Activated T-helper 2 cell treated with anti-CD3 and anti-CD28 coated beads, Interferon-gamma antibody, Interleukin-2, Interleukin-4, amounts not matched to agents 10 μg/mL and 5 μg/mL and 100 μg/mL, durations not matched to agents 14 hours and 24 hours and 36 hours (primary cell): ENCODE measurements at regions not wholly inside any gene's neighbourhood (a gene's known extent, or its start where the extent isn't known, plus 50 kb on each side); places are given as distances from the start of the nearest gene placed in this dataset.
"Not testable (repeated sequence)": the region's sequence is repeated elsewhere in the genome, so short reads cannot be mapped to it uniquely, and the experiment has no call there.

Experiments used
- DNase-seq: peaks from one replicate; pipeline ENCODE4 v3.0.0; 2021; ENCODE audit warnings: low spot score
- H3K27ac Mint-ChIP-seq: one replicate; pipeline ENCODE4 v1.8.0; 2021; ENCODE audit warnings: mixed read lengths
- H3K27me3 Mint-ChIP-seq: one replicate; pipeline ENCODE4 v1.8.0; 2021; ENCODE audit warnings: low read depth, mixed read lengths
- H3K36me3 Mint-ChIP-seq: one replicate; pipeline ENCODE4 v1.8.0; 2021; ENCODE audit warnings: low read depth, mixed read lengths
- H3K4me1 Mint-ChIP-seq: one replicate; pipeline ENCODE4 v1.8.0; 2021; ENCODE audit warnings: low read depth, mixed read lengths
- H3K4me3 Mint-ChIP-seq: one replicate; pipeline ENCODE4 v1.8.0; 2021; ENCODE audit warnings: low read depth, mild to moderate bottlenecking, moderate library complexity, mixed read lengths
- H3K9me3 Mint-ChIP-seq: one replicate; pipeline ENCODE4 v1.8.0; 2021; ENCODE audit warnings: mixed read lengths
- intact Hi-C: fragments of 100-400 bp; cut with micrococcal nuclease; formaldehyde crosslinking; loops from one replicate; pipeline ENCODE4 v1.15.1; 2023

GRCh38 chrX:50967736-50968135, 57.2 kb downstream of the BMP15 start:
- H3K4me1 Mint-ChIP-seq = no peaks in the 10 kb centered on the region
- no peaks in the 10 kb centered on the region for H3K9me3 Mint-ChIP-seq
- H3K4me3 Mint-ChIP-seq = no peak overlapping the region

GRCh38 chrX:50968871-50969635, 58.5 kb downstream of the BMP15 start:
- H3K36me3 Mint-ChIP-seq, H3K4me3 Mint-ChIP-seq, H3K27ac Mint-ChIP-seq, H3K9me3 Mint-ChIP-seq, intact Hi-C loops, H3K27me3 Mint-ChIP-seq, H3K4me1 Mint-ChIP-seq, DNase-seq: not testable (repeated sequence)

More at GRCh38 chrX:50967736-50968135, 57.2 kb downstream of the BMP15 start:
- Mint-ChIP-seq H3K36me3 (no peaks in the 10 kb centered on the region), H3K27me3 (no peaks in the 10 kb centered on the region), H3K27ac (no peak overlapping the region)
- intact Hi-C loops = no loop called here
- DNase-seq = no peak

- Mint-ChIP-seq H3K9me3 (no peaks in the 10 kb centered on the region), H3K36me3 (no peaks in the 10 kb centered on the region), H3K4me1 (no peaks in the 10 kb centered on the region), H3K4me3 (no peak overlapping the region), H3K27me3 (no peaks in the 10 kb centered on the region), H3K27ac (no peak overlapping the region)
- intact Hi-C loops = no loop called here
- no peak for DNase-seq
These were observed 60.9 kb downstream of the BMP15 start for GRCh38 chrX:50971395-50971794.

- H3K4me3 Mint-ChIP-seq = no peak overlapping the region
- H3K27ac Mint-ChIP-seq = no peak overlapping the region
- no peaks in the 10 kb centered on the region for H3K27me3 Mint-ChIP-seq
These were observed 62.7 kb downstream of the BMP15 start for GRCh38 chrX:50973199-50973598.

GRCh38 chrX:50978920-50979682, 68.6 kb downstream of the BMP15 start:
- Mint-ChIP-seq H3K4me3 (no peak overlapping the region), H3K27ac (no peak overlapping the region), H3K4me1 (no peaks in the 10 kb centered on the region), H3K9me3 (no peaks in the 10 kb centered on the region), H3K36me3 (no peaks in the 10 kb centered on the region), H3K27me3 (no peaks in the 10 kb centered on the region)
- no peak for DNase-seq
- intact Hi-C loops = no loop called here

More at GRCh38 chrX:50973199-50973598, 62.7 kb downstream of the BMP15 start:
- intact Hi-C loops = no loop called here
- H3K4me1 Mint-ChIP-seq = no peaks in the 10 kb centered on the region
- no peak for DNase-seq
- H3K36me3 Mint-ChIP-seq = no peaks in the 10 kb centered on the region
- no peaks in the 10 kb centered on the region for H3K9me3 Mint-ChIP-seq

- intact Hi-C loops = no loop called here
- no peaks in the 10 kb centered on the region for H3K4me1 Mint-ChIP-seq
- H3K27me3 Mint-ChIP-seq = no peaks in the 10 kb centered on the region
These were observed 69.7 kb downstream of the BMP15 start for GRCh38 chrX:50980251-50980650.

GRCh38 chrX:50988649-50989048, 78.1 kb downstream of the BMP15 start:
- H3K4me3 Mint-ChIP-seq = no peak overlapping the region
- no peaks in the 10 kb centered on the region for H3K4me1 Mint-ChIP-seq
- no peak overlapping the region for H3K27ac Mint-ChIP-seq
- no peaks in the 10 kb centered on the region for H3K9me3 Mint-ChIP-seq
- no peaks in the 10 kb centered on the region for H3K36me3 Mint-ChIP-seq
- H3K27me3 Mint-ChIP-seq = no peaks in the 10 kb centered on the region
- no peak for DNase-seq
- intact Hi-C loops = no loop called here

More at GRCh38 chrX:50980251-50980650, 69.7 kb downstream of the BMP15 start:
- Mint-ChIP-seq H3K9me3 (no peaks in the 10 kb centered on the region), H3K36me3 (no peaks in the 10 kb centered on the region), H3K27ac (no peak overlapping the region), H3K4me3 (no peak overlapping the region)
- DNase-seq = no peak

GRCh38 chrX:50996930-50997329, 86.4 kb downstream of the BMP15 start:
- H3K27me3 Mint-ChIP-seq = no peaks in the 10 kb centered on the region
- H3K27ac Mint-ChIP-seq = no peak overlapping the region
- no peaks in the 10 kb centered on the region for H3K9me3 Mint-ChIP-seq
- no peaks in the 10 kb centered on the region for H3K36me3 Mint-ChIP-seq
- no peak for DNase-seq
- no peak overlapping the region for H3K4me3 Mint-ChIP-seq
- intact Hi-C loops = no loop called here
- no peaks in the 10 kb centered on the region for H3K4me1 Mint-ChIP-seq

- H3K4me1 Mint-ChIP-seq, H3K27me3 Mint-ChIP-seq, H3K4me3 Mint-ChIP-seq, H3K36me3 Mint-ChIP-seq, H3K27ac Mint-ChIP-seq, DNase-seq, H3K9me3 Mint-ChIP-seq, intact Hi-C loops: not testable (repeated sequence)
These were observed 89.8 kb downstream of the BMP15 start for GRCh38 chrX:51000384-51000783.

- H3K27me3 Mint-ChIP-seq, H3K27ac Mint-ChIP-seq, H3K9me3 Mint-ChIP-seq, H3K4me3 Mint-ChIP-seq, DNase-seq, H3K4me1 Mint-ChIP-seq, H3K36me3 Mint-ChIP-seq, intact Hi-C loops: not testable (repeated sequence)
These were observed 91.4 kb downstream of the BMP15 start for GRCh38 chrX:51001733-51002632.

GRCh38 chrX:51006064-51006463, 95.5 kb downstream of the BMP15 start:
- Mint-ChIP-seq H3K36me3 (no peaks in the 10 kb centered on the region), H3K27me3 (no peaks in the 10 kb centered on the region), H3K9me3 (no peaks in the 10 kb centered on the region), H3K4me1 (no peaks in the 10 kb centered on the region), H3K4me3 (no peak overlapping the region), H3K27ac (no peak overlapping the region)
- intact Hi-C loops = no loop called here
- DNase-seq = no peak

GRCh38 chrX:51024106-51024696, 113.7 kb downstream of the BMP15 start:
- Mint-ChIP-seq H3K9me3 (no peaks in the 10 kb centered on the region), H3K36me3 (no peaks in the 10 kb centered on the region), H3K4me3 (no peak overlapping the region), H3K27me3 (peaks cover 2% of the 10 kb centered on the region), H3K4me1 (no peaks in the 10 kb centered on the region), H3K27ac (no peak overlapping the region)
- intact Hi-C loops = no loop called here
- DNase-seq = no peak
